Fibroblast of upper back skin (primary cell): ENCODE measurements at regions not wholly inside any gene's neighbourhood (a gene's known extent, or its start where the extent isn't known, plus 50 kb on each side); places are given as distances from the start of the nearest gene placed in this dataset.

Experiments used
- DNase-seq: peaks from one replicate; pipeline ENCODE4 v3.0.0-alpha.2; 2013

- no peak for DNase-seq
Measured at GRCh38 chr7:113825832-113826231, 93.0 kb downstream of the PPP1R3A start.

- DNase-seq: no peak
Measured at GRCh38 chr7:113824117-113824823, 94.5 kb downstream of the PPP1R3A start.

GRCh38 chr7:113819474-113819873, 99.3 kb downstream of the PPP1R3A start:
- no peak for DNase-seq

GRCh38 chr7:113816639-113817038, 102.2 kb downstream of the PPP1R3A start:
- no peak for DNase-seq

- DNase-seq: peak; percentile 14
Measured at GRCh38 chr7:113813471-113813870, 105.3 kb downstream of the PPP1R3A start.

- peak; percentile 25 for DNase-seq
Measured at GRCh38 chr7:113812591-113813255, 106.1 kb downstream of the PPP1R3A start.

- DNase-seq: peak; percentile 43
Measured at GRCh38 chr7:113810080-113810744, 108.6 kb downstream of the PPP1R3A start.

GRCh38 chr7:113809581-113809980, 109.2 kb downstream of the PPP1R3A start:
- DNase-seq: peak; percentile 61

GRCh38 chr7:113806633-113807327, 112.0 kb downstream of the PPP1R3A start:
- DNase-seq: peak; percentile 35

GRCh38 chr7:113805976-113806375, 112.8 kb downstream of the PPP1R3A start:
- peak; percentile 42 for DNase-seq

GRCh38 chr7:113804475-113805095, 114.2 kb downstream of the PPP1R3A start:
- no peak for DNase-seq

GRCh38 chr7:113801751-113802150, 117.1 kb downstream of the PPP1R3A start:
- DNase-seq: no peak

- peak; percentile 36 for DNase-seq
Measured at GRCh38 chr7:113800826-113801225, 118.0 kb downstream of the PPP1R3A start.

- DNase-seq: no peak
Measured at GRCh38 chr7:113799896-113800295, 118.9 kb downstream of the PPP1R3A start.

- no peak for DNase-seq
Measured at GRCh38 chr7:113797420-113798010, 121.3 kb downstream of the PPP1R3A start.

GRCh38 chr7:113796557-113796956, 122.3 kb downstream of the PPP1R3A start:
- peak; percentile 90 for DNase-seq

GRCh38 chr7:113794573-113794972, 124.2 kb downstream of the PPP1R3A start:
- DNase-seq: no peak

GRCh38 chr7:113793171-113793570, 125.6 kb downstream of the PPP1R3A start:
- no peak for DNase-seq

- no peak for DNase-seq
Measured at GRCh38 chr7:113790025-113790424, 128.8 kb downstream of the PPP1R3A start.

GRCh38 chr7:113787106-113787505, 131.7 kb downstream of the PPP1R3A start:
- no peak for DNase-seq

- no peak for DNase-seq
Measured at GRCh38 chr7:113784956-113785355, 133.9 kb downstream of the PPP1R3A start.

GRCh38 chr7:113784316-113784715, 134.5 kb downstream of the PPP1R3A start:
- no peak for DNase-seq
